Smooth muscle cell of the brain vasculature (primary cell): ENCODE measurements at regions not wholly inside any gene's neighbourhood (a gene's known extent, or its start where the extent isn't known, plus 50 kb on each side); places are given as distances from the start of the nearest gene placed in this dataset.

Source experiments
- DNase-seq: peaks from one replicate; pipeline ENCODE4 v3.0.0-alpha.2; 2012; ENCODE audit warnings: low read depth, low spot score

GRCh38 chr5:167945542-167946384, 345.7 kb upstream of the WWC1 start:
- peak; percentile 53 for DNase-seq

GRCh38 chr5:167947306-167947705, 344.1 kb upstream of the WWC1 start:
- no peak for DNase-seq

GRCh38 chr5:167948251-167948650, 343.2 kb upstream of the WWC1 start:
- DNase-seq = no peak

- no peak for DNase-seq
Observed at GRCh38 chr5:167949435-167949834, 342.0 kb upstream of the WWC1 start.

- DNase-seq = no peak
Observed at GRCh38 chr5:167950126-167950721, 341.2 kb upstream of the WWC1 start.

GRCh38 chr5:167951116-167951515, 340.3 kb upstream of the WWC1 start:
- no peak for DNase-seq

- no peak for DNase-seq
Observed at GRCh38 chr5:167952278-167952995, 339.0 kb upstream of the WWC1 start.

- no peak for DNase-seq
Observed at GRCh38 chr5:167953151-167953798, 338.2 kb upstream of the WWC1 start.

- DNase-seq = no peak
Observed at GRCh38 chr5:167961731-167962130, 329.7 kb upstream of the WWC1 start.

- DNase-seq = no peak
Observed at GRCh38 chr5:167964529-167964928, 326.9 kb upstream of the WWC1 start.

- DNase-seq = no peak
Observed at GRCh38 chr5:167965710-167966109, 325.7 kb upstream of the WWC1 start.

GRCh38 chr5:167966979-167967378, 324.5 kb upstream of the WWC1 start:
- no peak for DNase-seq

GRCh38 chr5:167967494-167968177, 323.8 kb upstream of the WWC1 start:
- DNase-seq = no peak

GRCh38 chr5:167968837-167969236, 322.6 kb upstream of the WWC1 start:
- DNase-seq = no peak

- no peak for DNase-seq
Observed at GRCh38 chr5:167969998-167970397, 321.4 kb upstream of the WWC1 start.

- DNase-seq = no peak
Observed at GRCh38 chr5:167971706-167972105, 319.7 kb upstream of the WWC1 start.

GRCh38 chr5:167973126-167973525, 318.3 kb upstream of the WWC1 start:
- no peak for DNase-seq

- no peak for DNase-seq
Observed at GRCh38 chr5:167984951-167985350, 306.5 kb upstream of the WWC1 start.

GRCh38 chr5:167985373-167985772, 306.1 kb upstream of the WWC1 start:
- DNase-seq = no peak

GRCh38 chr5:167987490-167988280, 303.8 kb upstream of the WWC1 start:
- DNase-seq = no peak

GRCh38 chr5:167992868-167993267, 298.6 kb upstream of the WWC1 start:
- DNase-seq = no peak
